Suprapubic skin (tissue), 4 donors: ENCODE measurements at regions not wholly inside any gene's neighbourhood (a gene's known extent, or its start where the extent isn't known, plus 50 kb on each side); places are given as distances from the start of the nearest gene placed in this dataset.

ENCODE experiments used
- CTCF ChIP-seq, 2 donors: fragments of 200-600 bp in 1 of 2; fragments of 450-650 bp in 1 of 2; sonication (generic) in 1 of 2; IDR thresholded peaks; one replicate each; pipeline ENCODE4 v1.5.1; 2016 to 2019; ENCODE audit warnings: antibody characterized with exemption in 2 of 2, mild to moderate bottlenecking in 1 of 2, moderate library complexity in 1 of 2
- EP300 ChIP-seq: sonication (generic); formaldehyde crosslinking; IDR thresholded peaks from one replicate; pipeline ENCODE4 v1.6.1; 2017; ENCODE audit warnings: antibody characterized with exemption
- POLR2A ChIP-seq, 2 donors: fragments of 450-650 bp; IDR thresholded peaks; one replicate each; pipeline ENCODE4 v1.6.1; 2017; ENCODE audit warnings: antibody characterized with exemption in 2 of 2, mild to moderate bottlenecking in 2 of 2, moderate library complexity in 2 of 2
- POLR2AphosphoS5 ChIP-seq, 3 donors: sonication (generic); formaldehyde crosslinking; IDR thresholded peaks; one replicate each; pipeline ENCODE4 v1.6.1; 2017; ENCODE audit warnings: antibody characterized with exemption in 3 of 3

- TF ChIP-seq POLR2AphosphoS5 (IDR thresholded peaks at IDR 0.05) = no peak
- no peak for TF ChIP-seq POLR2A (IDR thresholded peaks at IDR 0.05)
- TF ChIP-seq CTCF (IDR thresholded peaks at IDR 0.05) = no peak
- TF ChIP-seq EP300 = no peak
Observed at GRCh38 chr3:64936556-64936955, 248.8 kb upstream of the ADAMTS9 start.
